Endothelial cell of umbilical vein (primary cell): ENCODE measurements at regions not wholly inside any gene's neighbourhood (a gene's known extent, or its start where the extent isn't known, plus 50 kb on each side); places are given as distances from the start of the nearest gene placed in this dataset.

ENCODE experiments used
- BruUV-seq: library from RNA; stranded (reverse); fragments of 400-500 nt; replicated peaks from 2 replicates; lab custom pipeline; 2021; lab: Mats Ljungman, UMichigan
- CTCF ChIA-PET: fragments of 300-600, 350-600 bp; sonication (Branson Sonifier 250); formaldehyde crosslinking; loops from one replicate; lab custom pipeline; 2021; ENCODE audit warnings: antibody characterized with exemption, inconsistent platforms; lab: Charles Lee
- POLR2A ChIA-PET: fragments of 300-600, 350-600 bp; sonication (Branson Sonifier 250); formaldehyde crosslinking; loops from one replicate; lab custom pipeline; 2021; ENCODE audit warnings: antibody characterized with exemption, inconsistent platforms; lab: Charles Lee
- DNase-seq: peaks from one replicate; pipeline ENCODE4 v3.0.0-alpha.2; 2011; ENCODE audit warnings: low read depth, low spot score
- FAIRE-seq: peaks from 2 replicates; lab custom pipeline; 2011; peaks lifted over from hg19 to GRCh38; lab: Jason Lieb, UNC
- H2AFZ ChIP-seq: 2 replicates; pipeline ENCODE4 v1.6.0; 2012; ENCODE audit warnings: low read depth, low read length, control low read depth, inconsistent platforms
- H3K27ac ChIP-seq: 2 replicates; pipeline ENCODE4 v1.5.1; 2011; ENCODE audit warnings: low read depth, mild to moderate bottlenecking, control low read depth, low read length, moderate library complexity; ENCODE audit not compliant: insufficient read depth
- H3K27me3 ChIP-seq, 2 experiments: 2 replicates each; pipeline versions ENCODE4 v1.6.0 to v1.6.1; 2011; ENCODE audit warnings: low read length in 2 of 2, mixed read lengths in 1 of 2; ENCODE audit not compliant: control insufficient read depth in 2 of 2, insufficient read depth in 2 of 2
- H3K36me3 ChIP-seq, 2 experiments: 2 replicates in 1 of 2; 3 replicates in 1 of 2; pipeline ENCODE4 v1.5.1; 2011; ENCODE audit warnings: low read length in 2 of 2, mild to moderate bottlenecking in 1 of 2, moderate library complexity in 1 of 2; ENCODE audit not compliant: control insufficient read depth in 2 of 2, insufficient read depth in 2 of 2; ENCODE audit errors: extremely low read depth in 1 of 2
- H3K4me1 ChIP-seq: 3 replicates; pipeline ENCODE4 v1.5.1; 2011; ENCODE audit warnings: mild to moderate bottlenecking, low read length; ENCODE audit not compliant: control insufficient read depth, insufficient read depth; ENCODE audit errors: extremely low read depth
- H3K4me2 ChIP-seq: 2 replicates; pipeline ENCODE4 v1.6.1; 2011; ENCODE audit warnings: low read length, control low read depth, mixed read lengths; ENCODE audit not compliant: insufficient read depth
- H3K4me3 ChIP-seq, 3 experiments: fragments of 200-600 bp in 1 of 3; sonication (generic), shearing (Covaris generic) in 1 of 3; replicated peaks in 1 of 3; 2 replicates each; pipeline ENCODE4 v1.5.1; 2011 to 2016; ENCODE audit warnings: control low read depth in 3 of 3, low read length in 3 of 3, mild to moderate bottlenecking in 2 of 3, inconsistent platforms in 1 of 3, low read depth in 1 of 3, moderate library complexity in 1 of 3; ENCODE audit not compliant: insufficient read depth in 1 of 3
- H3K79me2 ChIP-seq: 2 replicates; pipeline ENCODE4 v1.6.0; 2012; ENCODE audit warnings: low read length, inconsistent platforms; ENCODE audit not compliant: control insufficient read depth, insufficient read depth
- H3K9ac ChIP-seq: replicated peaks from 2 replicates; pipeline ENCODE3; 2011; ENCODE audit warnings: low read length, control low read depth; ENCODE audit not compliant: insufficient read depth; ENCODE audit errors: extremely low read depth
- H3K9me1 ChIP-seq: replicated peaks from 3 replicates; pipeline ENCODE4 v1.6.0; 2011; ENCODE audit warnings: mild to moderate bottlenecking, low read length; ENCODE audit not compliant: control insufficient read depth, insufficient read depth; ENCODE audit errors: extremely low read depth
- H3K9me3 ChIP-seq: replicated peaks from 2 replicates; pipeline ENCODE4 v1.5.1; 2012; ENCODE audit warnings: low read length, inconsistent platforms; ENCODE audit not compliant: control insufficient read depth, insufficient read depth
- H4K20me1 ChIP-seq: replicated peaks from 2 replicates; pipeline ENCODE3; 2011; ENCODE audit warnings: mild to moderate bottlenecking, low read length; ENCODE audit not compliant: control insufficient read depth, insufficient read depth; ENCODE audit errors: extremely low read depth
- CTCF ChIP-seq, 2 donors: IDR thresholded peaks; 1 replicate in 1 of 2; 2 replicates in 1 of 2; pipeline ENCODE4 v1.5.1; 2011; ENCODE audit warnings: low read length in 2 of 2, mild to moderate bottlenecking in 2 of 2, moderate library complexity in 2 of 2, control low read depth in 1 of 2, inconsistent platforms in 1 of 2, low read depth in 1 of 2; ENCODE audit not compliant: insufficient read depth in 1 of 2; ENCODE audit errors: extremely low read depth in 1 of 2
- EZH2 ChIP-seq: IDR thresholded peaks from 2 replicates; pipeline ENCODE4 v1.6.1; 2012; ENCODE audit warnings: borderline replicate concordance, low read depth, mild to moderate bottlenecking, moderate library complexity, low read length, inconsistent platforms; ENCODE audit not compliant: severe bottlenecking
- FOS ChIP-seq: IDR thresholded peaks from 2 replicates; pipeline ENCODE4 v1.6.1; 2011; ENCODE audit warnings: mild to moderate bottlenecking, low read length, moderate library complexity, borderline replicate concordance; ENCODE audit not compliant: insufficient read depth
- GATA2 ChIP-seq: IDR thresholded peaks from 2 replicates; pipeline ENCODE4 v1.7.0; 2011; ENCODE audit warnings: low read depth, mild to moderate bottlenecking, moderate library complexity, mixed read lengths, low read length; ENCODE audit not compliant: insufficient read length, insufficient read depth
- JUN ChIP-seq: IDR thresholded peaks from 2 replicates; pipeline ENCODE4 v1.6.1; 2011; ENCODE audit warnings: borderline replicate concordance, low read depth; ENCODE audit not compliant: insufficient read length, insufficient read depth
- MAX ChIP-seq: IDR thresholded peaks from 2 replicates; pipeline ENCODE4 v1.6.1; 2011; ENCODE audit not compliant: insufficient read depth, insufficient read length
- MYC ChIP-seq: IDR thresholded peaks from one replicate; pipeline ENCODE4 v1.6.1; 2011; ENCODE audit warnings: mild to moderate bottlenecking, low read depth, low read length
- POLR2A ChIP-seq: IDR thresholded peaks from 2 replicates; pipeline ENCODE4 v1.6.1; 2012; ENCODE audit warnings: low read depth, mild to moderate bottlenecking, control low read depth, low read length
- POLR2AphosphoS5 ChIP-seq: IDR thresholded peaks from 2 replicates; pipeline ENCODE4 v1.6.1; 2012; ENCODE audit warnings: low read depth, mild to moderate bottlenecking, control low read depth, low read length, moderate library complexity; ENCODE audit not compliant: insufficient read depth
- dilution Hi-C: fragments of 300-500 bp; cut with MboI; formaldehyde crosslinking; loops from one replicate; pipeline ENCODE4 v1.15.0; 2019; ENCODE audit warnings: low sequenced_read_pairs; ENCODE audit not compliant: extremely low pct_ligation_motif_present
- intact Hi-C: fragments of 100-400 bp; cut with micrococcal nuclease; formaldehyde crosslinking; loops from one replicate; pipeline ENCODE4 v1.10.0; 2022

DNA sequence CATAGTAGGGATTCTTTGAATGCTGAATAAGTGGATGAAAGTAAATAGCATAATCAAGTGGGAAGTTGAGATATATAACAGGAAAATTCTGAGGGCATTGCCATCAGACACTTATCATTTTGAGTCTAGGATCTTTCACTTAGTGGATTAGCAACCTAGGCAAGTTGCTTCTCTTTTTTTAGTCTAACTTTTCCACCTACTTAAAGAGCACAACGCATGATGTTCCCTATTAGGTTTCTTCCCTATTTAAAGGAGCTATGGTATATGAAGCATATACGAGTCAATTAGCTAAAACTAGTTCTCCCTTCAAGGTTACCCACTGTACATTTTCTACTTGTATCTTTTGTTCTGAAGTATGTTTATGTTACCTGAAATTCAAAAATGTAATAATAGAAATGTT is 67.1 kb upstream of the HS3ST1 start:
- CTCF ChIA-PET: no interaction called here
- no peaks in the 10 kb centered on the region for H3K36me3 ChIP-seq
- TF ChIP-seq EZH2: no peak
- no peak for TF ChIP-seq MYC
- TF ChIP-seq POLR2AphosphoS5: no peak
- TF ChIP-seq CTCF (IDR thresholded peaks at IDR 0.05; ENCODE audit: extremely low read depth in 1 of 2, insufficient read depth in 1 of 2, low read depth in 1 of 2, low read length in 2 of 2): no peak
- no peak for TF ChIP-seq JUN
- TF ChIP-seq MAX: no peak
- no peak for TF ChIP-seq GATA2
- TF ChIP-seq FOS: no peak
- no peak for TF ChIP-seq POLR2A
- no peaks in the 10 kb centered on the region for H3K4me1 ChIP-seq
- no peaks in the 10 kb centered on the region for H3K9me3 ChIP-seq
- no peak for FAIRE-seq
- no peaks in the 10 kb centered on the region for H3K27me3 ChIP-seq
- H2AFZ ChIP-seq: no peak overlapping the region
- intact Hi-C loops: no loop called here
- H3K4me3 ChIP-seq: no peak overlapping the region
- H3K79me2 ChIP-seq: no peaks in the 10 kb centered on the region
- no peak overlapping the region for H3K9ac ChIP-seq
- H3K27ac ChIP-seq: no peak overlapping the region
- dilution Hi-C loops: no loop called here
- no peak for DNase-seq
- POLR2A ChIA-PET: no interaction called here
- no peak overlapping the region for H3K4me2 ChIP-seq
- no peaks in the 10 kb centered on the region for H4K20me1 ChIP-seq
- H3K9me1 ChIP-seq: no peaks in the 10 kb centered on the region
- no TSS peak for BruUV-seq
